ENCODE measurements at regions not wholly inside any gene's neighbourhood (a gene's known extent, or its start where the extent isn't known, plus 50 kb on each side); places are given as distances from the start of the nearest gene placed in this dataset.

GRCh38 chr15:79373113-79373512, 59.0 kb upstream of the MINAR1 start:
- no peak for DNase-seq

DNA sequence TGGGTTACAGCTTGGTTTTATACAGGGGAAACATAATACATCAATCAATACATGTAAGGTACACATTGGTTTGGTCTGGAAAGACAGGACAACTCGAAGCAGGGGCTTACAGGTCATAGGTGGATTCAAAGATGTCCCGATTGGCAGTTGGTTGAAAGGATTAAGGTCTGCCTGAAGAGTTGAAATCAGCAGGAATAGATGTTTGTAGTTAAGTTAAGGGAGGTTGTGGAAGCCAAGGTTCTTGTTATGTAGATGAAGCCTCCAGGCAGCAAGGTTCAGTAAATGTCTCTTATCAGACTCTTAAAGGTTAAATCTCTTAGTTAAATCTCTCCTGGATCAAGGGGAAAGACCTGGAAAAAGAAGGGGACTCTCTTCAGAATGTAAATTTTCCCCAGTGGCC, 58.4 kb upstream of the MINAR1 start:
- no peak for DNase-seq

GRCh38 chr15:79376383-79376782, 55.8 kb upstream of the MINAR1 start:
- DNase-seq: no peak

GRCh38 chr15:79378394-79379109, 53.6 kb upstream of the MINAR1 start:
- no peak for DNase-seq

GRCh38 chr15:79380755-79381497, 51.2 kb upstream of the MINAR1 start:
- DNase-seq: peak; percentile 19 to 49

DNA sequence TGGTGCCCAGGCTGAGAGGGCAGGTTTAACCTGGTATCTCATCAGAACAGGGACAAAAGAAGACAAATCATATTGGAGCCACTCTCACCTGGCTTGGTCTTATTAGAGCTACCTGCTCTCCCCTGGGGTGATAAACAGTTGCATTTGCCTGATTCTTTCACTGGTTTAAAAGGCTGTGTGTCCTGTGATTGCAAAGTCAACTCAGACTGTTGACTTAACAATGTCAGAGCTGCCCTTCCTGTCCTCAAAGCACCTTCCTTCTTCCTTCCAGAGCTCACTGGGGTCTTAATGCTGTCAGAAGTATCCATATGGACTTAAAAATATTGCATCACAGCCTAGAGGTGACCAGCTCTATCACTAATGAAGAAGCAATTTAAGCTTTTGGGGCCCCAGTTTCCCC, 50.5 kb upstream of the MINAR1 start:
- no peak for DNase-seq

All from bone marrow (tissue), 2 donors.